GF-D8 (cell line): ENCODE measurements at regions not wholly inside any gene's neighbourhood (a gene's known extent, or its start where the extent isn't known, plus 50 kb on each side); places are given as distances from the start of the nearest gene placed in this dataset.
"Not testable (repeated sequence)": the region's sequence is repeated elsewhere in the genome, so short reads cannot be mapped to it uniquely, and the experiment has no call there.

Experiments used
- DNase-seq: peaks from one replicate; lab custom pipeline; 2025; lab: John Stamatoyannopoulos, UW

- no peak for DNase-seq
Observed at GRCh38 chr2:100742277-100743254, 77.4 kb upstream of the NPAS2 start.

GRCh38 chr2:100743741-100744140 lies 76.2 kb upstream of the NPAS2 start:
- DNase-seq: no peak

- no peak for DNase-seq
Observed at GRCh38 chr2:100744184-100744583, 75.8 kb upstream of the NPAS2 start.

- DNase-seq: no peak
Observed at GRCh38 chr2:100744589-100744988, 75.3 kb upstream of the NPAS2 start.

- no peak for DNase-seq
Observed at GRCh38 chr2:100745604-100746003, 74.3 kb upstream of the NPAS2 start.

- no peak for DNase-seq
Observed at GRCh38 chr2:100747551-100747950, 72.4 kb upstream of the NPAS2 start.

- no peak for DNase-seq
Observed at GRCh38 chr2:100747996-100748615, 71.8 kb upstream of the NPAS2 start.

- no peak for DNase-seq
Observed at GRCh38 chr2:100748673-100749072, 71.3 kb upstream of the NPAS2 start.

GRCh38 chr2:100749771-100750542 lies 70.0 kb upstream of the NPAS2 start:
- no peak for DNase-seq

GRCh38 chr2:100751871-100752625 lies 67.9 kb upstream of the NPAS2 start:
- DNase-seq: not testable (repeated sequence)

GRCh38 chr2:100752628-100753333 lies 67.2 kb upstream of the NPAS2 start:
- no peak for DNase-seq

- DNase-seq: no peak
Observed at GRCh38 chr2:100753444-100753843, 66.5 kb upstream of the NPAS2 start.

- no peak for DNase-seq
Observed at GRCh38 chr2:100753881-100754280, 66.1 kb upstream of the NPAS2 start.

GRCh38 chr2:100754951-100755350 lies 65.0 kb upstream of the NPAS2 start:
- no peak for DNase-seq

- DNase-seq: no peak
Observed at GRCh38 chr2:100755441-100755840, 64.5 kb upstream of the NPAS2 start.

GRCh38 chr2:100756704-100757103 lies 63.2 kb upstream of the NPAS2 start:
- DNase-seq: no peak

GRCh38 chr2:100757621-100758394 lies 62.1 kb upstream of the NPAS2 start:
- no peak for DNase-seq

- no peak for DNase-seq
Observed at GRCh38 chr2:100759901-100760300, 60.0 kb upstream of the NPAS2 start.

GRCh38 chr2:100761365-100761764 lies 58.6 kb upstream of the NPAS2 start:
- DNase-seq: no peak

GRCh38 chr2:100764430-100764829 lies 55.5 kb upstream of the NPAS2 start:
- DNase-seq: no peak
